K562 (cell line): ENCODE measurements at regions not wholly inside any gene's neighbourhood (a gene's known extent, or its start where the extent isn't known, plus 50 kb on each side); places are given as distances from the start of the nearest gene placed in this dataset.

Source experiments
- ATAC-seq: fragments of 200-7000 bp; cut with Tn5 transposase; 3 replicates; pipeline ENCODE4 v1.9.1; 2020; ENCODE audit warnings: moderate library complexity
- BruUV-seq: library from RNA; stranded (reverse); fragments of 400-500 nt; replicated peaks from 2 replicates; lab custom pipeline; 2021; lab: Mats Ljungman, UMichigan
- CTCF ChIA-PET: fragments of 300-600 bp; formaldehyde crosslinking; extraction: SDS; loops from one replicate; lab custom pipeline; 2021; ENCODE audit warnings: low intra/inter-chr PET ratio; lab: Yijun Ruan, JAX
- POLR2A ChIA-PET: fragments of 300-600, 350-650 bp; sonication (Branson Sonifier 250); formaldehyde crosslinking; extraction: SDS; loops from one replicate; lab custom pipeline; 2021; ENCODE audit warnings: antibody characterized with exemption, inconsistent platforms; lab: Yijun Ruan, JAX
- DNase-seq, 4 experiments: peaks; one replicate each; pipeline versions ENCODE4 v3.0.0 to v3.0.0-alpha.2; 2011 to 2018; ENCODE audit warnings: low spot score in 3 of 4, mixed read lengths in 3 of 4; ENCODE audit errors: extremely low read depth in 1 of 4
- FAIRE-seq: peaks from 2 replicates; lab custom pipeline; 2011; peaks lifted over from hg19 to GRCh38; lab: Jason Lieb, UNC
- H2AFZ ChIP-seq: 2 replicates; pipeline ENCODE4 v1.6.0; 2011; ENCODE audit warnings: low read depth, low read length, control low read depth, inconsistent platforms
- H3K27ac ChIP-seq: fragments of 200-600 bp; 3 replicates; pipeline ENCODE4 v1.8.0; 2011; ENCODE audit warnings: low read depth, mild to moderate bottlenecking, control low read depth, inconsistent platforms, low read length, moderate library complexity, mixed read lengths; ENCODE audit errors: extremely low read depth
- H3K27me3 ChIP-seq, 2 experiments: fragments of 300-600 bp in 1 of 2; 2 replicates in 1 of 2; 3 replicates in 1 of 2; pipeline versions ENCODE4 v1.6.0 to v1.8.0; 2011; ENCODE audit warnings: inconsistent platforms in 2 of 2, low read length in 2 of 2, mild to moderate bottlenecking in 1 of 2, mixed read lengths in 1 of 2, moderate library complexity in 1 of 2; ENCODE audit not compliant: control insufficient read depth in 2 of 2, insufficient read depth in 2 of 2
- H3K36me3 ChIP-seq: fragments of 300-600 bp; 3 replicates; pipeline ENCODE4 v1.8.0; 2011; ENCODE audit warnings: mild to moderate bottlenecking, low read length, inconsistent platforms; ENCODE audit not compliant: control insufficient read depth, insufficient read depth
- H3K4me1 ChIP-seq, 2 experiments: fragments of 200-600 bp in 1 of 2; replicated peaks in 1 of 2; 2 replicates in 1 of 2; 3 replicates in 1 of 2; pipeline versions ENCODE4 v1.5.1 to v1.8.0; 2011; ENCODE audit warnings: inconsistent platforms in 2 of 2, low read length in 2 of 2, mild to moderate bottlenecking in 1 of 2, mixed read lengths in 1 of 2, moderate library complexity in 1 of 2; ENCODE audit not compliant: control insufficient read depth in 2 of 2, insufficient read depth in 2 of 2
- H3K4me2 ChIP-seq: 2 replicates; pipeline ENCODE4 v1.6.1; 2011; ENCODE audit warnings: low read length, control low read depth, inconsistent platforms, mixed read lengths; ENCODE audit not compliant: insufficient read depth
- H3K4me3 ChIP-seq: fragments of 200-600 bp; sonication (generic), shearing (Covaris generic); 2 replicates; pipeline ENCODE4 v1.5.1; 2016; ENCODE audit warnings: control low read depth, inconsistent platforms
- H3K79me2 ChIP-seq: fragments of 200-600 bp; 3 replicates; pipeline ENCODE4 v1.8.0; 2011; ENCODE audit warnings: low read length, inconsistent platforms; ENCODE audit not compliant: control insufficient read depth, insufficient read depth
- H3K9ac ChIP-seq, 2 experiments: 2 replicates each; pipeline versions ENCODE4 v1.6.0 to v1.6.1; 2011; ENCODE audit warnings: low read depth in 2 of 2, low read length in 2 of 2, control low read depth in 1 of 2, inconsistent platforms in 1 of 2, mild to moderate bottlenecking in 1 of 2, mixed read lengths in 1 of 2; ENCODE audit not compliant: insufficient read depth in 1 of 2
- H3K9me1 ChIP-seq: one replicate; pipeline ENCODE4 v1.6.0; 2011; ENCODE audit warnings: inconsistent platforms, mild to moderate bottlenecking, low read length, moderate library complexity; ENCODE audit not compliant: control insufficient read depth, insufficient read depth
- H3K9me3 ChIP-seq: replicated peaks from 2 replicates; pipeline ENCODE4 v1.5.1; 2011; ENCODE audit warnings: low read depth, low read length, inconsistent platforms; ENCODE audit not compliant: control insufficient read depth, insufficient read depth
- H4K20me1 ChIP-seq: replicated peaks from 2 replicates; pipeline ENCODE4 v1.6.1; 2011; ENCODE audit warnings: low read length, inconsistent platforms, mixed read lengths; ENCODE audit not compliant: control insufficient read depth, insufficient read depth
- ARID1B ChIP-seq: fragments of 450-650 bp; IDR thresholded peaks from 2 replicates; pipeline ENCODE4 v1.6.1; 2016; ENCODE audit warnings: antibody characterized with exemption, mild to moderate bottlenecking, inconsistent platforms
- DMBX1 ChIP-seq: fragments of 250-450 bp; sonication (Bioruptor Pico); IDR thresholded peaks from 2 replicates; pipeline ENCODE4 v1.8.0; 2022; ENCODE audit warnings: inconsistent platforms, mild to moderate bottlenecking, moderate library complexity, borderline replicate concordance
- FOXA1 ChIP-seq: fragments of 450-650 bp; IDR thresholded peaks from 2 replicates; pipeline ENCODE4 v1.6.1; 2016; ENCODE audit warnings: mild to moderate bottlenecking, borderline replicate concordance
- HDAC1 ChIP-seq, 2 experiments: fragments of 450-650 bp; IDR thresholded peaks; 2 replicates each; pipeline ENCODE4 v1.6.1; 2016 to 2017; ENCODE audit warnings: inconsistent platforms in 1 of 2, mild to moderate bottlenecking in 1 of 2, moderate library complexity in 1 of 2
- ILK ChIP-seq: fragments of 450-650 bp; IDR thresholded peaks from 2 replicates; pipeline ENCODE4 v1.6.1; 2016; ENCODE audit warnings: missing genetic modification characterization, low read depth, mild to moderate bottlenecking, missing compliant biosample characterization, moderate library complexity, borderline replicate concordance
- MAFG ChIP-seq: fragments of 450-650 bp; conservative IDR thresholded peaks from 2 replicates; pipeline ENCODE4 v1.6.1; 2016; ENCODE audit warnings: missing genetic modification characterization, missing compliant biosample characterization
- MIER1 ChIP-seq: fragments of 450-650 bp; IDR thresholded peaks from 2 replicates; pipeline ENCODE4 v1.6.1; 2016; ENCODE audit warnings: antibody characterized with exemption, mild to moderate bottlenecking, low read depth
- NR2C2 ChIP-seq, 2 experiments: fragments of 200-800 bp in 1 of 2; sonication (Bioruptor generic) in 1 of 2; sonication (generic) in 1 of 2; formaldehyde crosslinking in 1 of 2; IDR thresholded peaks; 2 replicates each; pipeline versions ENCODE4 v1.6.1 to v1.8.0; 2016 to 2022; ENCODE audit warnings: mild to moderate bottlenecking in 1 of 2, missing compliant biosample characterization in 1 of 2, missing genetic modification characterization in 1 of 2, missing genetic modification reagents in 1 of 2
- NR3C1 ChIP-seq: sonication (generic); formaldehyde crosslinking; IDR thresholded peaks from 2 replicates; pipeline ENCODE4 v1.8.1; 2022; ENCODE audit warnings: missing genetic modification reagents
- TCF3 ChIP-seq: sonication (generic); formaldehyde crosslinking; IDR thresholded peaks from 2 replicates; pipeline ENCODE4 v1.4.0; 2020; ENCODE audit warnings: mild to moderate bottlenecking, missing genetic modification reagents
- TCFL5 ChIP-seq: fragments of 250-450 bp; sonication (Bioruptor Pico); conservative IDR thresholded peaks from 2 replicates; pipeline ENCODE4 v1.6.1; 2021; ENCODE audit warnings: mild to moderate bottlenecking, moderate library complexity, matching md5 sums
- WHSC1 ChIP-seq: IDR thresholded peaks from one replicate; pipeline ENCODE4 v1.6.1; 2012; ENCODE audit warnings: low read length, control low read depth, inconsistent platforms
- ZBED1 ChIP-seq: IDR thresholded peaks from 2 replicates; pipeline ENCODE4 v1.6.1; 2014
- ZC3H8 ChIP-seq: fragments of 450-650 bp; IDR thresholded peaks from 2 replicates; pipeline ENCODE4 v1.6.1; 2017
- ZNF589 ChIP-seq: fragments of 200-800 bp; sonication (Bioruptor generic); IDR thresholded peaks from 2 replicates; pipeline ENCODE4 v1.6.1; 2016; ENCODE audit warnings: low read depth, missing genetic modification characterization, missing compliant biosample characterization
- whole genome bisulfite sequencing: fragments of 100-300 bp; shearing (Covaris generic); methylation state at CpG from one replicate; pipeline ENCODE4 v1.1.6; 2016; ENCODE audit warnings: low coverage, mixed read lengths; ENCODE audit not compliant: insufficient coverage; ENCODE audit errors: missing lambda C conversion rate; 5-methylcytosine and 5-hydroxymethylcytosine counted together
- in situ Hi-C: fragments of 300-500 bp; cut with MboI; formaldehyde crosslinking; loops from 4 replicates; pipeline ENCODE4 v1.15.0; 2018; ENCODE audit warnings: inconsistent platforms, mixed read lengths
- intact Hi-C: fragments of 100-400 bp; cut with micrococcal nuclease; formaldehyde crosslinking; loops from 2 replicates; pipeline ENCODE4 v1.14.2; 2022
- TF ChIP-seq, protein P1 (sequence below): fragments of 250-450 bp; sonication (Bioruptor Pico); IDR thresholded peaks from 2 replicates; pipeline ENCODE4 v1.5.0; 2021
- TF ChIP-seq, protein P2 (sequence below): sonication (generic); formaldehyde crosslinking; IDR thresholded peaks from 2 replicates; pipeline ENCODE4 v1.8.1; 2023; ENCODE audit warnings: mild to moderate bottlenecking, missing genetic modification reagents

DNA sequence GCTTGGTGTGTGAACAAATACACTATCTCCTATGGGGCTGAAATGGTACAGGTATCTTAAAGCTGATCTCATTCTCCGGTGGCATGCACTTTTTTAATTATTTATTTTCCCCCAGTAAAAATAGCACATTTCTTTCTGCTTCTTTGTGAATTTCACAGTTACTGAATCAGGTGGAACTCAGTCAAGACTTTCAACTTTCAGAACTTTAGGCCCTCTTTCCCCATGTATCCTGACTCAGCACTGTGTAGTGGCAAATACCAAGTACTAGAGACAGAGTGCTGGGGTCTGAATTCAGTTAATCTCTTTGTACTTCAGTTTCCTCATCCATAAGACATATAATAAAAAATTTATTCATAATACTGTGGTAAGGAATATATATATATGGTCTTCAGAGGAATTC, 223.9 kb downstream of the CSNK2A3 start:
- Histone ChIP-seq H3K9me3 (no peaks in the 10 kb centered on the region), H3K27me3 (no peaks in the 10 kb centered on the region), H3K36me3 (no peaks in the 10 kb centered on the region), H3K27ac (no peak overlapping the region), H3K4me1 (no peaks in the 10 kb centered on the region), H3K9me1 (no peaks in the 10 kb centered on the region), H3K79me2 (no peaks in the 10 kb centered on the region), H2AFZ (no peak overlapping the region), H3K9ac (no peak overlapping the region), H3K4me2 (no peak overlapping the region), H4K20me1 (no peaks in the 10 kb centered on the region), H3K4me3 (no peak overlapping the region)
- DNase-seq (no peak), FAIRE-seq (no peak), ATAC-seq (no peak)
- POLR2A ChIA-PET = no interaction called here
- no TSS peak for BruUV-seq
- 0% methylated on average over 1 of the region's 1 CpG for whole genome bisulfite sequencing
- TF ChIP-seq TCF3 (CRISPR knock-in tag) (no peak), WHSC1 (no peak), NR2C2 (CRISPR knock-in tag; IDR thresholded peaks at IDR 0.05) (no peak), NR2C2 (tag; IDR thresholded peaks at IDR 0.05) (no peak), ARID1B (no peak), NR3C1 (CRISPR knock-in tag) (no peak), DMBX1 (CRISPR knock-in tag) (no peak), ZC3H8 (no peak), MIER1 (no peak), ILK (no peak), ZNF589 (no peak), FOXA1 (no peak), HDAC1 (IDR thresholded peaks at IDR 0.05) (no peak), ZBED1 (no peak), TCFL5 (CRISPR knock-in tag) (no peak), MAFG (tag) (no peak)
- TF ChIP-seq, protein P1, sequence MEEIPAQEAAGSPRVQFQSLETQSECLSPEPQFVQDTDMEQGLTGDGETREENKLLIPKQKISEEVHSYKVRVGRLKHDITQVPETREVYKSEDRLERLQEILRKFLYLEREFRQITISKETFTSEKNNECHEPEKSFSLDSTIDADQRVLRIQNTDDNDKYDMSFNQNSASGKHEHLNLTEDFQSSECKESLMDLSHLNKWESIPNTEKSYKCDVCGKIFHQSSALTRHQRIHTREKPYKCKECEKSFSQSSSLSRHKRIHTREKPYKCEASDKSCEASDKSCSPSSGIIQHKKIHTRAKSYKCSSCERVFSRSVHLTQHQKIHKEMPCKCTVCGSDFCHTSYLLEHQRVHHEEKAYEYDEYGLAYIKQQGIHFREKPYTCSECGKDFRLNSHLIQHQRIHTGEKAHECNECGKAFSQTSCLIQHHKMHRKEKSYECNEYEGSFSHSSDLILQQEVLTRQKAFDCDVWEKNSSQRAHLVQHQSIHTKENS (CRISPR knock-in tag) = no peak
- TF ChIP-seq, protein P2, sequence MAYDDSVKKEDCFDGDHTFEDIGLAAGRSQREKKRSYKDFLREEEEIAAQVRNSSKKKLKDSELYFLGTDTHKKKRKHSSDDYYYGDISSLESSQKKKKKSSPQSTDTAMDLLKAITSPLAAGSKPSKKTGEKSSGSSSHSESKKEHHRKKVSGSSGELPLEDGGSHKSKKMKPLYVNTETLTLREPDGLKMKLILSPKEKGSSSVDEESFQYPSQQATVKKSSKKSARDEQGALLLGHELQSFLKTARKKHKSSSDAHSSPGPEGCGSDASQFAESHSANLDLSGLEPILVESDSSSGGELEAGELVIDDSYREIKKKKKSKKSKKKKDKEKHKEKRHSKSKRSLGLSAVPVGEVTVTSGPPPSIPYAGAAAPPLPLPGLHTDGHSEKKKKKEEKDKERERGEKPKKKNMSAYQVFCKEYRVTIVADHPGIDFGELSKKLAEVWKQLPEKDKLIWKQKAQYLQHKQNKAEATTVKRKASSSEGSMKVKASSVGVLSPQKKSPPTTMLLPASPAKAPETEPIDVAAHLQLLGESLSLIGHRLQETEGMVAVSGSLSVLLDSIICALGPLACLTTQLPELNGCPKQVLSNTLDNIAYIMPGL (CRISPR knock-in tag) = no peak
- intact Hi-C loops = no loop called here
- in situ Hi-C loops = no loop called here
- CTCF ChIA-PET = no interaction called here
